Gastroesophageal sphincter (tissue), 4 donors: ENCODE measurements at regions not wholly inside any gene's neighbourhood (a gene's known extent, or its start where the extent isn't known, plus 50 kb on each side); places are given as distances from the start of the nearest gene placed in this dataset.

Experiments used
- ATAC-seq: fragments of 150-250 bp; one replicate; pipeline ENCODE4 v1.9.1; 2016; ENCODE audit warnings: mild to moderate bottlenecking, moderate library complexity
- H3K27ac ChIP-seq, 4 donors: fragments of 200-600 bp; sonication (generic) in 3 of 4; 1 replicate in 3 of 4; 2 replicates in 1 of 4; pipeline ENCODE4 v1.5.1; 2016 to 2019
- H3K27me3 ChIP-seq: fragments of 200-600 bp; sonication (generic); one replicate; pipeline ENCODE4 v1.5.1; 2019
- H3K36me3 ChIP-seq, 2 donors: fragments of 200-600 bp; sonication (generic); one replicate each; pipeline ENCODE4 v1.5.1; 2019; ENCODE audit warnings: control low read depth in 1 of 2
- H3K4me1 ChIP-seq, 3 donors: fragments of 200-600 bp; sonication (generic); 1 replicate in 2 of 3; 2 replicates in 1 of 3; pipeline ENCODE4 v1.5.1; 2016 to 2019; ENCODE audit warnings: control low read depth in 2 of 3
- H3K4me3 ChIP-seq, 2 donors: fragments of 200-600 bp; sonication (generic); one replicate each; pipeline ENCODE4 v1.5.1; 2019; ENCODE audit warnings: mild to moderate bottlenecking in 1 of 2, moderate library complexity in 1 of 2
- H3K9me3 ChIP-seq, 3 donors: fragments of 200-600 bp; sonication (generic); one replicate each; pipeline ENCODE4 v1.5.1; 2017 to 2019; ENCODE audit warnings: control low read depth in 2 of 3
- EP300 ChIP-seq: sonication (generic); formaldehyde crosslinking; IDR thresholded peaks from one replicate; pipeline ENCODE4 v1.6.1; 2017; ENCODE audit warnings: antibody characterized with exemption, mild to moderate bottlenecking
- POLR2A ChIP-seq, 2 donors: fragments of 450-650 bp; IDR thresholded peaks; one replicate each; pipeline ENCODE4 v1.6.1; 2017; ENCODE audit warnings: antibody characterized with exemption in 2 of 2, mild to moderate bottlenecking in 2 of 2, moderate library complexity in 1 of 2
- POLR2AphosphoS5 ChIP-seq: sonication (generic); formaldehyde crosslinking; IDR thresholded peaks from one replicate; pipeline ENCODE4 v1.6.1; 2017; ENCODE audit warnings: antibody characterized with exemption
- WGBS, 2 donors: methylation state at CpG; one replicate each; pipeline ENCODE4 v1.1.5; 2018; ENCODE audit warnings: low coverage in 1 of 2; 5-methylcytosine and 5-hydroxymethylcytosine counted together
- TF ChIP-seq, protein P1 (sequence below), 4 experiments: fragments of 200-600 bp in 2 of 4; fragments of 450-650 bp in 2 of 4; sonication (generic) in 1 of 4; IDR thresholded peaks; one replicate each; pipeline ENCODE4 v1.5.1; 2017 to 2019; ENCODE audit warnings: antibody characterized with exemption in 4 of 4, mild to moderate bottlenecking in 2 of 4, moderate library complexity in 2 of 4

DNA sequence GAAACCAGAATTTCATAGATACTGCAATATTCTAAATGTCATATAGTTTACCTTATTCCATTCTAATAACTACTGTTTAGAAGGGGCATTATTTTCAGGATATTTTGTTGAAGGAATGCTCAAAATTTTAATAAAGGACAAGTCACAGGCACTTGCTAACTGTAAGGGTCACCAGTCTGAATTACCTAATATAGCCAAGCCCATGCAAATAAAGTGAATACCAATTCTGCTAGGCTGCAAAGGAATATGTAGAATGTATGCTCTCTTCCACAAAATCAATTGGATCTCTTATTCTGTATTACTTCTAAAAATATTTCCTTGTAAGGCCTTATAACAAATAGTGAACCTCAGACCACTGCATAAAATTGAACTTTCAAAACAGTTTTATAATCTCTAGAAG, 52.3 kb upstream of the FAT4 start:
- TF ChIP-seq EP300 (no peak), POLR2A (IDR thresholded peaks at IDR 0.05) (no peak)
- TF ChIP-seq, protein P1, sequence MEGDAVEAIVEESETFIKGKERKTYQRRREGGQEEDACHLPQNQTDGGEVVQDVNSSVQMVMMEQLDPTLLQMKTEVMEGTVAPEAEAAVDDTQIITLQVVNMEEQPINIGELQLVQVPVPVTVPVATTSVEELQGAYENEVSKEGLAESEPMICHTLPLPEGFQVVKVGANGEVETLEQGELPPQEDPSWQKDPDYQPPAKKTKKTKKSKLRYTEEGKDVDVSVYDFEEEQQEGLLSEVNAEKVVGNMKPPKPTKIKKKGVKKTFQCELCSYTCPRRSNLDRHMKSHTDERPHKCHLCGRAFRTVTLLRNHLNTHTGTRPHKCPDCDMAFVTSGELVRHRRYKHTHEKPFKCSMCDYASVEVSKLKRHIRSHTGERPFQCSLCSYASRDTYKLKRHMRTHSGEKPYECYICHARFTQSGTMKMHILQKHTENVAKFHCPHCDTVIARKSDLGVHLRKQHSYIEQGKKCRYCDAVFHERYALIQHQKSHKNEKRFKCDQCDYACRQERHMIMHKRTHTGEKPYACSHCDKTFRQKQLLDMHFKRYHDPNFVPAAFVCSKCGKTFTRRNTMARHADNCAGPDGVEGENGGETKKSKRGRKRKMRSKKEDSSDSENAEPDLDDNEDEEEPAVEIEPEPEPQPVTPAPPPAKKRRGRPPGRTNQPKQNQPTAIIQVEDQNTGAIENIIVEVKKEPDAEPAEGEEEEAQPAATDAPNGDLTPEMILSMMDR (IDR thresholded peaks at IDR 0.05), result no peak
- no peak for ATAC-seq
- no peaks in the 10 kb centered on the region for H3K4me1 ChIP-seq
- H3K27ac ChIP-seq, result no peak overlapping the region
- H3K36me3 ChIP-seq, result no peaks in the 10 kb centered on the region
- no peaks in the 10 kb centered on the region for H3K9me3 ChIP-seq
- H3K27me3 ChIP-seq, result no peaks in the 10 kb centered on the region
- no peak overlapping the region for H3K4me3 ChIP-seq

DNA sequence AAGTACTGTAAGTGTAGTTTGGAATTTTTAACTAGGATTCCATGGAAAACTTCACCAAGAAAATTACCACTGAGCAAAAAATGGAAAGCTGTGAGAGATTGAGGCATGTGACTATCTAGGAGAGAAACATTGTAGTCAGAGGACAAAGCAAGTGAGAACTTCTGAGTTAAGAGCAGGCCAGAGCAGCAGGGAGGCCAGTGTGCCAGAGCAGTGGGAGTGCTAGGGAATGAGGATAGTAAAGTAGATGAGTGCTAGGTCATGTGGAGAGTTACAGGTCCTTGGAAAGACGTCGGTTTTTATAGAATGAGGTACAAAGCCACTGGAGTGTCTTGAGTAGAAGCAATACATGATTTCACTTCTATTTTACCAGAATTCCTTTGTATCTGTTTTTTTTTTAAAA, 52.7 kb upstream of the FAT4 start:
- Histone ChIP-seq H3K4me1 (no peaks in the 10 kb centered on the region), H3K27me3 (no peaks in the 10 kb centered on the region), H3K4me3 (no peak overlapping the region), H3K27ac (no peak overlapping the region), H3K9me3 (no peaks in the 10 kb centered on the region), H3K36me3 (no peaks in the 10 kb centered on the region)
- TF ChIP-seq POLR2AphosphoS5 (no peak), EP300 (no peak), POLR2A (IDR thresholded peaks at IDR 0.05) (no peak)
- TF ChIP-seq, protein P1 (IDR thresholded peaks at IDR 0.05), result no peak
- no peak for ATAC-seq
- 81 to 95% methylated on average over 2 of the region's 2 CpGs for WGBS, 2 donors

DNA sequence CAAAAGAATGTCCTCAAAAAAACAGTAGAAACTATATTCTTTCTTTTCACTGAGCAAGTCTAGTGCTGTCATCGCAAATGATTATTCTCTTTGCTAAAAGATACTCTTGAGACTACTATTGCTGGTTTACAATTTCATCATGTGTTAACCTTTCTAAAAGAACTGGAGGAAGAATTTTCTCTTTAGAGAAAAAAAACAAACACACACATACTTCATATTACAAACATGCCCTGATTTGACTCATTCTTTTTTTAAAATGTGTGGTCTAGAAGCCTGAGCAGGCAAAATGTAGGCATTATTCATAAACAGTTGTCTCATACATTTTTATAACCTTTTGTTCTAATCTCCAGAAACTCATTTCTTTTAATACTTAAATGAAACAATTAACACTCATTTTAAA, 60.6 kb upstream of the FAT4 start:
- no peak for ATAC-seq
- no peak overlapping the region for H3K27ac ChIP-seq
- 76 to 91% methylated on average over 1 of the region's 1 CpG for WGBS, 2 donors
- no peaks in the 10 kb centered on the region for H3K27me3 ChIP-seq
- no peaks in the 10 kb centered on the region for H3K4me1 ChIP-seq
- TF ChIP-seq EP300 (no peak), POLR2AphosphoS5 (no peak), POLR2A (IDR thresholded peaks at IDR 0.05) (no peak)
- TF ChIP-seq, protein P1 (IDR thresholded peaks at IDR 0.05), result no peak
- H3K4me3 ChIP-seq, result no peak overlapping the region
- H3K36me3 ChIP-seq, result no peaks in the 10 kb centered on the region
- H3K9me3 ChIP-seq, result no peaks in the 10 kb centered on the region

DNA sequence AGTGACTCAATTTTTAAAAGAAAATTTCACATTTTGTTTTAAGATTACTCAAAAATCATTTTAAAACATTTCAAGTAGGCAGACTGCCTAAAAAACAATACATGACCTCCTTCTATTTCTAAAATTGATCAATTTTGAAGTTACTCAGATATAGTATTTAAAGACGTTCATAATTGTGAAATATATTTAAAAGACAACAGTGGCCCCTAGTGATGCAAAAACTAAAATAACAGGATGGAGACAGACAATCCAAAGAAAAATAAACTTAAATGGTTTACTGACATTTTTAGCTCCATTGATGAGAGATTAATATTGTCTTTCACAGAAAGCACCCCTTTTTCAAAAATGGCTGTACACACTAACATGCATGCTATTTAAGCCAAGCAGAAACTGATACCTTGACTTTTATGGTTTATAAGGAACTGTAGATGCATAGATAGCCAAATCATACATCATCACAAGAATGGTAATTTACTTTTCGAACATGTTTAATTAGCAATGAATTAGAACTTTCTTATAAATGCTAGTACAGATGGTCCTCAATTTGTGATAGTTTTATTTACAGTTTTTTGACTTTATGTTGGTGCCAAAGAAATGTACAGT, 69.8 kb upstream of the FAT4 start:
- no peak overlapping the region for H3K27ac ChIP-seq
- H3K4me3 ChIP-seq, result no peak overlapping the region
- TF ChIP-seq, protein P1 (IDR thresholded peaks at IDR 0.05), result peak in 2 of 4 experiments; percentile 13 to 50
- TF ChIP-seq POLR2A (IDR thresholded peaks at IDR 0.05) (no peak), POLR2AphosphoS5 (no peak)
- no peaks in the 10 kb centered on the region for H3K4me1 ChIP-seq
- no peak for ATAC-seq
- 26 to 37% methylated on average over 2 of the region's 2 CpGs for WGBS, 2 donors
- no peaks in the 10 kb centered on the region for H3K27me3 ChIP-seq
- no peaks in the 10 kb centered on the region for H3K9me3 ChIP-seq
- H3K36me3 ChIP-seq, result no peaks in the 10 kb centered on the region

DNA sequence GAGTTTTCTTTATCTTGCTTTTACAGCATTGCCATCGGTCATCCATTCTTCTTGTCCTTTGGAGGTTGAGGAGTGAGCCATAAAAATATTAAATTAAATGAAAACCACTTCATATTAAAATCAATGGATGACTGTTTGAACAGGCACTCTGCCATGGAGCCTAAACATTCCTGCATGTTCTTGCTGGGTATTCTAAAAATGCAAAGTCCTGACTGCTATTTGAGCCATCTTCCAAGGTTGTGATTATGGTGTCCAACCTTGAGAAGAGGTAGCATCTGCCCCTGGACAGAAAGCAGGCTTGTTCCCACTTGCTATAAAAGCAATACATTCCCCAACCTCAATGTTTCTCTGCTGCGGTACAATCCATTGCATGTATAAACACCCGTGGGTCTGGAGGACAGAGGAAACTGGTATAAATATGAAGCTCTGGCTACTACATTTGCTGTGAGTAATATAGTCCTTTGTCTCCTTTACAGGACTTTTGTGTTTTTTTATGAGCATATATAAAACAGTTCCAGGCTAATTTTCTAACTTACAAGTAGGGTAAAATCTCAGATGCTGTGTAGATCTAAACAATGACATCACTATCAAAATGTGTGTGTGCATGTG, 70.9 kb upstream of the FAT4 start:
- WGBS, 2 donors, result 59 to 100% methylated on average over 1 to 3 of the region's 3 CpGs
- TF ChIP-seq EP300, result no peak
- no peak for TF ChIP-seq POLR2A (IDR thresholded peaks at IDR 0.05)
- TF ChIP-seq POLR2AphosphoS5, result no peak
- TF ChIP-seq, protein P1 (IDR thresholded peaks at IDR 0.05), result no peak
- Histone ChIP-seq H3K36me3 (no peaks in the 10 kb centered on the region), H3K4me3 (no peak overlapping the region), H3K27me3 (no peaks in the 10 kb centered on the region), H3K4me1 (no peaks in the 10 kb centered on the region), H3K9me3 (no peaks in the 10 kb centered on the region), H3K27ac (no peak overlapping the region)
- no peak for ATAC-seq
